Esophagus squamous epithelium (tissue), 4 donors: ENCODE measurements at regions not wholly inside any gene's neighbourhood (a gene's known extent, or its start where the extent isn't known, plus 50 kb on each side); places are given as distances from the start of the nearest gene placed in this dataset.

Source experiments
- CTCF ChIP-seq, 6 experiments: fragments of 450-650 bp in 4 of 6; fragments of 200-600 bp in 2 of 6; sonication (generic) in 2 of 6; IDR thresholded peaks; one replicate each; pipeline ENCODE4 v1.5.1; 2016 to 2019; ENCODE audit warnings: antibody characterized with exemption in 6 of 6, mild to moderate bottlenecking in 4 of 6, moderate library complexity in 4 of 6
- POLR2A ChIP-seq, 4 donors: fragments of 450-650 bp; IDR thresholded peaks; one replicate each; pipeline ENCODE4 v1.6.1; 2017; ENCODE audit warnings: antibody characterized with exemption in 4 of 4, mild to moderate bottlenecking in 4 of 4, moderate library complexity in 3 of 4

- TF ChIP-seq CTCF (IDR thresholded peaks at IDR 0.05): no peak
- no peak for TF ChIP-seq POLR2A (IDR thresholded peaks at IDR 0.05)
Observed at GRCh38 chr3:160053048-160053391, 64.4 kb downstream of the IL12A start.
